ENCODE measurements at regions not wholly inside any gene's neighbourhood (a gene's known extent, or its start where the extent isn't known, plus 50 kb on each side); places are given as distances from the start of the nearest gene placed in this dataset.

DNA sequence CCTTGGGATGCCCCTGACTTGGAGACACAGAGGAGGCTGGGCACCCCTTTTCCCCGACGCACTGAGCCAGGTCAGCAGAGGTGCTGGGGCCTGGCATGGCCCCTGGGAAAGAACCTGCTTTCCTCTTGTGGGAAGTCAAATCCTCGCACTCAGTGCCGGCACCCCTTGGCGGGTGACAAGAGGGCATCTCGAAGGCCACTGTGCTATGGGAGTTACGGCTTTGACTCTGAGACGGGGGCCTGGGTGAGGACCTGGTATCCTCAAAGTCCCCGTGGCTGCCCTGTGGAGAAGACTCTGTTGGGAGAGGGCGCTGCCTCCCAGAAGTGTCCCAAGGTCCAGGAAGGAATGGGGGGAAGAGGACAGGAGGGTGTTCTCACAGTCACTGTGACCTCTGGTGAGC, 117.0 kb downstream of the METRNL start:
- ATAC-seq (no peak), FAIRE-seq (no peak), DNase-seq (ENCODE audit: low read depth in 1 of 2, low spot score in 1 of 2) (no peak)
- CTCF ChIA-PET, result interaction anchor here (1.5 to 1.6 kb wide), 2 partner anchors 120 to 414 kb away, joined by 3 to 5 read pairs; no protein-coding TSS in a partner anchor
- Histone ChIP-seq H3K4me3 (no peak overlapping the region), H3K4me2 (no peak overlapping the region), H3K27ac (no peak overlapping the region), H3K4me1 (no peaks in the 10 kb centered on the region), H3K9me3 (no peaks in the 10 kb centered on the region; the same call in 2 of the 3 replicates)
- TF ChIP-seq HOXB5 (CRISPR knock-in tag; IDR thresholded peaks at IDR 0.05), result no peak
- TF ChIP-seq HEYL (CRISPR knock-in tag; IDR thresholded peaks at IDR 0.05), result no peak
- TF ChIP-seq SREBF2 (IDR thresholded peaks at IDR 0.05), result no peak
- TF ChIP-seq, protein P1, sequence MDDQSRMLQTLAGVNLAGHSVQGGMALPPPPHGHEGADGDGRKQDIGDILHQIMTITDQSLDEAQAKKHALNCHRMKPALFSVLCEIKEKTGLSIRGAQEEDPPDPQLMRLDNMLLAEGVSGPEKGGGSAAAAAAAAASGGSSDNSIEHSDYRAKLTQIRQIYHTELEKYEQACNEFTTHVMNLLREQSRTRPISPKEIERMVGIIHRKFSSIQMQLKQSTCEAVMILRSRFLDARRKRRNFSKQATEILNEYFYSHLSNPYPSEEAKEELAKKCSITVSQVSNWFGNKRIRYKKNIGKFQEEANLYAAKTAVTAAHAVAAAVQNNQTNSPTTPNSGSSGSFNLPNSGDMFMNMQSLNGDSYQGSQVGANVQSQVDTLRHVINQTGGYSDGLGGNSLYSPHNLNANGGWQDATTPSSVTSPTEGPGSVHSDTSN (IDR thresholded peaks at IDR 0.05), result no peak
- TF ChIP-seq, protein P2, sequence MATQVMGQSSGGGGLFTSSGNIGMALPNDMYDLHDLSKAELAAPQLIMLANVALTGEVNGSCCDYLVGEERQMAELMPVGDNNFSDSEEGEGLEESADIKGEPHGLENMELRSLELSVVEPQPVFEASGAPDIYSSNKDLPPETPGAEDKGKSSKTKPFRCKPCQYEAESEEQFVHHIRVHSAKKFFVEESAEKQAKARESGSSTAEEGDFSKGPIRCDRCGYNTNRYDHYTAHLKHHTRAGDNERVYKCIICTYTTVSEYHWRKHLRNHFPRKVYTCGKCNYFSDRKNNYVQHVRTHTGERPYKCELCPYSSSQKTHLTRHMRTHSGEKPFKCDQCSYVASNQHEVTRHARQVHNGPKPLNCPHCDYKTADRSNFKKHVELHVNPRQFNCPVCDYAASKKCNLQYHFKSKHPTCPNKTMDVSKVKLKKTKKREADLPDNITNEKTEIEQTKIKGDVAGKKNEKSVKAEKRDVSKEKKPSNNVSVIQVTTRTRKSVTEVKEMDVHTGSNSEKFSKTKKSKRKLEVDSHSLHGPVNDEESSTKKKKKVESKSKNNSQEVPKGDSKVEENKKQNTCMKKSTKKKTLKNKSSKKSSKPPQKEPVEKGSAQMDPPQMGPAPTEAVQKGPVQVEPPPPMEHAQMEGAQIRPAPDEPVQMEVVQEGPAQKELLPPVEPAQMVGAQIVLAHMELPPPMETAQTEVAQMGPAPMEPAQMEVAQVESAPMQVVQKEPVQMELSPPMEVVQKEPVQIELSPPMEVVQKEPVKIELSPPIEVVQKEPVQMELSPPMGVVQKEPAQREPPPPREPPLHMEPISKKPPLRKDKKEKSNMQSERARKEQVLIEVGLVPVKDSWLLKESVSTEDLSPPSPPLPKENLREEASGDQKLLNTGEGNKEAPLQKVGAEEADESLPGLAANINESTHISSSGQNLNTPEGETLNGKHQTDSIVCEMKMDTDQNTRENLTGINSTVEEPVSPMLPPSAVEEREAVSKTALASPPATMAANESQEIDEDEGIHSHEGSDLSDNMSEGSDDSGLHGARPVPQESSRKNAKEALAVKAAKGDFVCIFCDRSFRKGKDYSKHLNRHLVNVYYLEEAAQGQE (IDR thresholded peaks at IDR 0.05), result no peak
- TF ChIP-seq KDM1A (IDR thresholded peaks at IDR 0.05; ENCODE audit: low read depth), result no peak
- TF ChIP-seq FOSL2 (IDR thresholded peaks at IDR 0.05), result no peak
- TF ChIP-seq FOSL2 (CRISPR knock-in tag; IDR thresholded peaks at IDR 0.05), result no peak
- no peak for TF ChIP-seq MAFK (IDR thresholded peaks at IDR 0.05; ENCODE audit: partially characterized antibody)
- no peak for TF ChIP-seq TFCP2L1 (CRISPR knock-in tag; IDR thresholded peaks at IDR 0.05)
- no peak for TF ChIP-seq CBX2 (IDR thresholded peaks at IDR 0.05; ENCODE audit: borderline replicate concordance, low read depth)
- no peak for TF ChIP-seq RFX5 (IDR thresholded peaks at IDR 0.05)
- no peak for TF ChIP-seq EHMT2 (IDR thresholded peaks at IDR 0.05; ENCODE audit: low read depth)
- TF ChIP-seq CHD2 (IDR thresholded peaks at IDR 0.05; ENCODE audit: low read length, partially characterized antibody), result no peak
- no peak for TF ChIP-seq BHLHE40 (IDR thresholded peaks at IDR 0.05; ENCODE audit: low read depth, low read length)
- no peak for TF ChIP-seq ZSCAN20 (CRISPR knock-in tag; IDR thresholded peaks at IDR 0.05)
- POLR2A ChIA-PET, result interaction anchor here (0.6 kb wide), 1 partner anchor 27 kb away, joined by 4 read pairs; no protein-coding TSS in a partner anchor
- 89% methylated on average over 10 of the region's 10 CpGs for WGBS (ENCODE audit: missing lambda C conversion rate)

DNA sequence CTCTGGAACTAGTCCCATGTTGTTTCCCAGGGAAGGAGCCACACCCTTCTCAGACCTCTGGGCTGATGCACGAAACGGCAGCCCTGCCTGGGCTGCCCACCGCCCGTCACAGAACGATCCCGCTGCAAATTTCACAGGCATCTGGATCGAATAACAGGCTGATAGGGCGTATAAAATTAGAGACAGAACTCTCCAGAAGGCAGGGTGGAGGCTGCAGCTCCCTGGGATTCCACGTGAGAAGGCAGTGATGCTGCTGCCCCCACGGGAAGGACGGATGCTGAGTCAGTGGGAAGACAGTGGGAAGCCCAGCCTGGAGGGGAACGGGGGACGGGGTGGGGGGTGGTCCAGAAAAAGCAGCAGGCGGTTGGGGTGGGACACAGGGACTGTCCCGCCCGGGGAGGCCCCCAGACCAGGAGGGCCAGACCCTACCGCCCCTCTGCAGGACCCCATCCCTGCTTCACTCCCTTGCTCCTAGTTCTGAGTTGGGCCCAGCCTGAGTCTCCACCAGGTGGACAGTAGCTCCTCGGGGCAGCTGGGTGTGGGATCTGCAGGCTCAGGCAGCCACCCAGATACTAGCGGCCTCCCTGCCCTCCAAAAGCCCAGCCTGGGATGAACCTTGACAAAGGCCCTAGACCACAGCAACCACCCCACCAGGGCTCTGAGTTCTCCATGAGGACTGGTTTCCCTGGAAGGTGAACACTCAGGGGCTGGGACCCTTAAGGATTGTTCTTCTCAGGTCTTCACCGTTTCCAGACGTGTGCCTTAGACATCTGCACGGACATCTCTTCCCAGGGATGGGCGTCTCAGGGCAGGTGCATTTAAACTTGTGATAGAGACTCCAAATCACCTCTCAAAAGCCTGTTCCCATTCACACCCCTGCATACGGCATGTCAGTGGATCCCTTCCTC, 117.8 kb downstream of the METRNL start:
- WGBS (ENCODE audit: missing lambda C conversion rate), result 76% methylated on average over 21 of the region's 24 CpGs
- Histone ChIP-seq H3K27ac (no peak overlapping the region), H3K4me2 (no peak overlapping the region), H3K4me3 (no peak overlapping the region), H3K4me1 (no peaks in the 10 kb centered on the region), H3K9me3 (no peaks in the 10 kb centered on the region; the same call in 2 of the 3 replicates)
- FAIRE-seq (no peak), DNase-seq (ENCODE audit: low read depth in 1 of 2, low spot score in 1 of 2) (no peak), ATAC-seq (peak; percentile 17 to 31; a peak in 2 of 6 replicates)
- CTCF ChIA-PET, result interaction anchor here (0.6 to 1.6 kb wide), 3 partner anchors 121 to 415 kb away, joined by 3 to 5 read pairs (median 3); no protein-coding TSS in a partner anchor
- POLR2A ChIA-PET, result interaction anchor here (0.6 kb wide), 1 partner anchor 28 kb away, joined by 4 read pairs; no protein-coding TSS in a partner anchor
- TF ChIP-seq CBX8 (IDR thresholded peaks at IDR 0.05) (no peak), BHLHE40 (IDR thresholded peaks at IDR 0.05; ENCODE audit: low read depth, low read length) (no peak), ZNF302 (CRISPR knock-in tag; IDR thresholded peaks at IDR 0.05) (no peak), PHF8 (IDR thresholded peaks at IDR 0.05; ENCODE audit: borderline replicate concordance, low read depth) (no peak), HOXB5 (CRISPR knock-in tag; IDR thresholded peaks at IDR 0.05) (no peak), FOXS1 (CRISPR knock-in tag; IDR thresholded peaks at IDR 0.05) (no peak), FOSB (CRISPR knock-in tag; IDR thresholded peaks at IDR 0.05) (no peak), RARB (CRISPR knock-in tag; IDR thresholded peaks at IDR 0.05) (no peak), RAD21 (conservative IDR thresholded peaks at IDR 0.05 in 1 of 2, IDR thresholded peaks at IDR 0.05 in 1 of 2) (no peak), JUNB (IDR thresholded peaks at IDR 0.05) (no peak), SMC3 (IDR thresholded peaks at IDR 0.05) (no peak)
- TF ChIP-seq, protein P1 (IDR thresholded peaks at IDR 0.05), result no peak
- TF ChIP-seq, protein P3, sequence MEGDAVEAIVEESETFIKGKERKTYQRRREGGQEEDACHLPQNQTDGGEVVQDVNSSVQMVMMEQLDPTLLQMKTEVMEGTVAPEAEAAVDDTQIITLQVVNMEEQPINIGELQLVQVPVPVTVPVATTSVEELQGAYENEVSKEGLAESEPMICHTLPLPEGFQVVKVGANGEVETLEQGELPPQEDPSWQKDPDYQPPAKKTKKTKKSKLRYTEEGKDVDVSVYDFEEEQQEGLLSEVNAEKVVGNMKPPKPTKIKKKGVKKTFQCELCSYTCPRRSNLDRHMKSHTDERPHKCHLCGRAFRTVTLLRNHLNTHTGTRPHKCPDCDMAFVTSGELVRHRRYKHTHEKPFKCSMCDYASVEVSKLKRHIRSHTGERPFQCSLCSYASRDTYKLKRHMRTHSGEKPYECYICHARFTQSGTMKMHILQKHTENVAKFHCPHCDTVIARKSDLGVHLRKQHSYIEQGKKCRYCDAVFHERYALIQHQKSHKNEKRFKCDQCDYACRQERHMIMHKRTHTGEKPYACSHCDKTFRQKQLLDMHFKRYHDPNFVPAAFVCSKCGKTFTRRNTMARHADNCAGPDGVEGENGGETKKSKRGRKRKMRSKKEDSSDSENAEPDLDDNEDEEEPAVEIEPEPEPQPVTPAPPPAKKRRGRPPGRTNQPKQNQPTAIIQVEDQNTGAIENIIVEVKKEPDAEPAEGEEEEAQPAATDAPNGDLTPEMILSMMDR (IDR thresholded peaks at IDR 0.05), result no peak
- TF ChIP-seq, protein P4, sequence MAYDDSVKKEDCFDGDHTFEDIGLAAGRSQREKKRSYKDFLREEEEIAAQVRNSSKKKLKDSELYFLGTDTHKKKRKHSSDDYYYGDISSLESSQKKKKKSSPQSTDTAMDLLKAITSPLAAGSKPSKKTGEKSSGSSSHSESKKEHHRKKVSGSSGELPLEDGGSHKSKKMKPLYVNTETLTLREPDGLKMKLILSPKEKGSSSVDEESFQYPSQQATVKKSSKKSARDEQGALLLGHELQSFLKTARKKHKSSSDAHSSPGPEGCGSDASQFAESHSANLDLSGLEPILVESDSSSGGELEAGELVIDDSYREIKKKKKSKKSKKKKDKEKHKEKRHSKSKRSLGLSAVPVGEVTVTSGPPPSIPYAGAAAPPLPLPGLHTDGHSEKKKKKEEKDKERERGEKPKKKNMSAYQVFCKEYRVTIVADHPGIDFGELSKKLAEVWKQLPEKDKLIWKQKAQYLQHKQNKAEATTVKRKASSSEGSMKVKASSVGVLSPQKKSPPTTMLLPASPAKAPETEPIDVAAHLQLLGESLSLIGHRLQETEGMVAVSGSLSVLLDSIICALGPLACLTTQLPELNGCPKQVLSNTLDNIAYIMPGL (CRISPR knock-in tag; IDR thresholded peaks at IDR 0.05; ENCODE audit: borderline replicate concordance), result no peak

Measured in A549 (cell line).